Pons (tissue), 1 donor: ENCODE measurements at regions not wholly inside any gene's neighbourhood (a gene's known extent, or its start where the extent isn't known, plus 50 kb on each side); places are given as distances from the start of the nearest gene placed in this dataset.
"Not testable (repeated sequence)": the region's sequence is repeated elsewhere in the genome, so short reads cannot be mapped to it uniquely, and the experiment has no call there.

ENCODE experiments used
- DNase-seq: peaks from one replicate; pipeline ENCODE4 v3.0.0-alpha.2; 2016; ENCODE audit warnings: low spot score

GRCh38 chr2:180927030-180927686, 53.2 kb upstream of the UBE2E3 start:
- DNase-seq = no peak

- no peak for DNase-seq
Measured at GRCh38 chr2:180925700-180926099, 54.7 kb upstream of the UBE2E3 start.

- no peak for DNase-seq
Measured at GRCh38 chr2:180924063-180924462, 56.3 kb upstream of the UBE2E3 start.

GRCh38 chr2:180910831-180911665, 69.4 kb upstream of the UBE2E3 start:
- DNase-seq = no peak

- no peak for DNase-seq
Measured at GRCh38 chr2:180907731-180908130, 72.7 kb upstream of the UBE2E3 start.

GRCh38 chr2:180905461-180905860, 74.9 kb upstream of the UBE2E3 start:
- peak; percentile 5 for DNase-seq

- DNase-seq = no peak
Measured at GRCh38 chr2:180905002-180905401, 75.4 kb upstream of the UBE2E3 start.

- DNase-seq = no peak
Measured at GRCh38 chr2:180901331-180901730, 79.1 kb upstream of the UBE2E3 start.

GRCh38 chr2:180893752-180894151, 86.7 kb upstream of the UBE2E3 start:
- DNase-seq = no peak

GRCh38 chr2:180892091-180892490, 88.3 kb upstream of the UBE2E3 start:
- no peak for DNase-seq

- no peak for DNase-seq
Measured at GRCh38 chr2:180891360-180891759, 89.0 kb upstream of the UBE2E3 start.

GRCh38 chr2:180890781-180891180, 89.6 kb upstream of the UBE2E3 start:
- DNase-seq = no peak

GRCh38 chr2:180882959-180883358, 97.4 kb upstream of the UBE2E3 start:
- no peak for DNase-seq

GRCh38 chr2:180876506-180876905, 103.9 kb upstream of the UBE2E3 start:
- no peak for DNase-seq

- no peak for DNase-seq
Measured at GRCh38 chr2:180873219-180873618, 107.2 kb upstream of the UBE2E3 start.

GRCh38 chr2:180872781-180873180, 107.6 kb upstream of the UBE2E3 start:
- DNase-seq = not testable (repeated sequence)

- no peak for DNase-seq
Measured at GRCh38 chr2:180872255-180872654, 108.2 kb upstream of the UBE2E3 start.

- DNase-seq = no peak
Measured at GRCh38 chr2:180871649-180872048, 108.8 kb upstream of the UBE2E3 start.

GRCh38 chr2:180849851-180850250, 130.6 kb upstream of the UBE2E3 start:
- no peak for DNase-seq

- no peak for DNase-seq
Measured at GRCh38 chr2:180848393-180848792, 132.0 kb upstream of the UBE2E3 start.

- DNase-seq = no peak
Measured at GRCh38 chr2:180846756-180847472, 133.5 kb upstream of the UBE2E3 start.

- DNase-seq = no peak
Measured at GRCh38 chr2:180842461-180842860, 137.9 kb upstream of the UBE2E3 start.

GRCh38 chr2:180840641-180841040, 139.8 kb upstream of the UBE2E3 start:
- DNase-seq = no peak
